GM21529 (cell line): ENCODE measurements at regions not wholly inside any gene's neighbourhood (a gene's known extent, or its start where the extent isn't known, plus 50 kb on each side); places are given as distances from the start of the nearest gene placed in this dataset.

ENCODE experiments used
- ATAC-seq: cut with Tn5 transposase; IDR thresholded peaks from one replicate; pipeline ENCODE4 v1.9.1; 2021; ENCODE audit not compliant: unreplicated experiment

DNA sequence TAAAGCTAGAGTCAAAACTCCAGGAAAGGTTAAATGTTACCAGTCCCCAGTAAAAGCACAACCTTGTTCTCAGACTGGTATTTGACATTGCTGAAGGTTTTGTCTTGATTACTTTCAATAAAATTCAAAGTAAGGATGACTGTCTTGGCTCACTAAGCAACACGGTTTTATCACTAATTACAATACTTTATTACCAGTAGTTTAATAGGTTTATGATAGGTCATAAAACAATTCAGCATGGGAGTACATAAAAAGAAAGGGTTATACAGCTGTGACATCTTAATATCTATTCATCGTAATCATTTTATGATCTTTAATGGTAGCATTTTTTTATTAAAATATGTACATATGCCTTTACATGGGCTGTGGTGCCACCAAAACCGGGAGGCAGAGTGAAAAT, 370.7 kb upstream of the IRX2 start:
- ATAC-seq: no peak

DNA sequence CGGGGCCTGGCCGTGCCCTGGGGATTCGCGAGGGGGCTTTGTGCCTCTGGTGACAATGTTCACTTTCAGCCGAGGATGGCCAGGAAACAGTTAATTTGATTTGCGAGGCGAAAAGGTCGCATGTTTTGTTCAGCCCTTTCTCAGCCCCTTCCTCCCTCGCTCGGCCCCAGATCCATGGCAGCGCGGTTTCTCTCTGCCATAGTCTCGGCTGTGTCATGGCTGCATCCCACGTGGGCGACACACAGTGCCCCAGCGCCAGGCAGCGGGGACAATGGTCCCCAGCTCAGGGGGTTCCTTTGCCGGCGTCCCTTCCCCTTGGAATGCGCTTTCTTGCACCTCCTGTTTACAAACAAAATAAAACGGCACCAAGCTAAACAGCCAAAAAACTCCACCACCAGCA, 370.3 kb upstream of the IRX2 start:
- ATAC-seq: no peak

DNA sequence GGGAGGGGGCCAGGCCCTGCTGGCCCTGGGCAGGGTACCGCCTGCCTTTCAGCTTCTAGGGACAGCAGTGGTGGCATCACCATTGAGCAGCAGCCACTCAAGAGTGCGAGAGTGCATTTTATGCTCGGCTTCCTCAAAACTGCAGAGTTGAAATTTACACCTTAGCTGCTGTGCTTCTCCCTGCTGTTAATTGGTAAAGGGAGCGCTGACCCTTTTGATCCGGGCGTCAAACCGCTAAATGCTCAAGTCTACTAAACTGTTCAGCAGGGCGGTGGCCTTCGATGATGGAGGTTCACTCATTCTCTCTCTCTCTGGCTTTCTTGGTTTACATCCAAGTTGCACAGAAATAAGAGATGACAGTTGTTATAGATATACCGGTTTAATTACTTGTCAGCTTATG, 368.6 kb upstream of the IRX2 start:
- ATAC-seq: no peak

- no peak for ATAC-seq
Measured at GRCh38 chr5:3119435-3119834, 368.0 kb upstream of the IRX2 start.

DNA sequence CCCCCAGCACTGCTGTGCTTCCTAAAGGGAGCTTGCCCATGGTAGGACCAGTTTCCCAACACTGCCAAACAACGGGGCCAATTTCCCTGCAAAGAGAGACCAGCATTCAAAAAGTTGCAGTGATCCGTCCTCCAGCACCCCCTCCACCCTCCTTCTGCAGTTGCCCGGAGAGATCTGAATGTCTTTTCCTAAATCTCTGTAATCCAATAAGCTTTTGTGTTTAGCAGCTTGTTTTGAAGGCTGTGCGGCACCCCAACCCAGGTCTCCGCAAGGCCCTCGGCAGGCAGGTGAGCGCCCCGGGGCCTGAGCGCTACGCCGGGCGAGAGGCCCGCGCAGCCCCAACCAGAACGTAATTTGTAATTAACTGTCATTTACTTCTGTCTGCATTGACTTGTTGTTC, 366.9 kb upstream of the IRX2 start:
- ATAC-seq: no peak

GRCh38 chr5:3116366-3116765, 364.9 kb upstream of the IRX2 start:
- ATAC-seq: no peak

DNA sequence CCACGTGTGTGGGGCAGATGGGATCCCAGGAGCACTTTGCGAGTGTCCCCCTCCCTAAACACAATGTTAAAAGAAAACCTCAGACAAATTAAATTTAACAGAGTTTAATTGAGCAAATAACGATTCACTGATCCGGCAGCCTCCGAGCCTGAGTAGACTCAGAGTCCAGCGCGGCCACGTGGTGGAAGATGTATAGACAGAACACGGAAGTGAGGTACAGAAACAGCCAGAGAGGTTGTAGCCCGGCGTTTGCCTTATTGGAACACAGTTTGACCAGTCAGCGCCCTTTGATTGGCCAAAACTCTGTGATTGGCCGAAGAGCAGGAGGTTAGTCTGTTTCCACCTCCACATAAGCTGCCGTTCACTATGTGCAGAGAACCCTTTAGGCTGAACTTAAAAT, 363.0 kb upstream of the IRX2 start:
- no peak for ATAC-seq

- no peak for ATAC-seq
Measured at GRCh38 chr5:3110371-3110770, 358.9 kb upstream of the IRX2 start.

DNA sequence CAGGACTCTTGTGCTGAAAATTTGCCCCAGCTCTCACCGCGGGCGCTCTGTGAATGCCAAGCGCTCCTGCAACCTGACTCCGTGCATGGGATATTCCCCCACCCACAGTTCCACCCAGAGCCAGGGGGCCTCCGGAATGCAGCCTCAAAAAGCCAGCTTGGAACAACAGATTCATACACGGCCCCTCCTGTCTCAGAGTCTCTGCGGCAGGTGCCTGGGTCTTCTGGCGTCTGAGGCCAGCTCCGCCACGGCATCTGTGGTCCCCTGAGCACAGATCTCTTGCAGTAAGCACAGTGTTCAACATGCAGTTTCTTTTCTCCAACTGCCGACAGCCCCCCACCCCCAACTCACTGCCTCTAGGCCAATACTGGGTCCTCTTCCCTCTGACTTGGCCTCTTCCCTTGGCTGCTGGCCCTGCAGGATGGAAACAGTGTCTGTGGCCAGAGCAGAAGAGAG, 355.7 kb upstream of the IRX2 start:
- no peak for ATAC-seq

- no peak for ATAC-seq
Measured at GRCh38 chr5:3105581-3105980, 354.1 kb upstream of the IRX2 start.

GRCh38 chr5:3105172-3105571, 353.7 kb upstream of the IRX2 start:
- ATAC-seq: no peak

DNA sequence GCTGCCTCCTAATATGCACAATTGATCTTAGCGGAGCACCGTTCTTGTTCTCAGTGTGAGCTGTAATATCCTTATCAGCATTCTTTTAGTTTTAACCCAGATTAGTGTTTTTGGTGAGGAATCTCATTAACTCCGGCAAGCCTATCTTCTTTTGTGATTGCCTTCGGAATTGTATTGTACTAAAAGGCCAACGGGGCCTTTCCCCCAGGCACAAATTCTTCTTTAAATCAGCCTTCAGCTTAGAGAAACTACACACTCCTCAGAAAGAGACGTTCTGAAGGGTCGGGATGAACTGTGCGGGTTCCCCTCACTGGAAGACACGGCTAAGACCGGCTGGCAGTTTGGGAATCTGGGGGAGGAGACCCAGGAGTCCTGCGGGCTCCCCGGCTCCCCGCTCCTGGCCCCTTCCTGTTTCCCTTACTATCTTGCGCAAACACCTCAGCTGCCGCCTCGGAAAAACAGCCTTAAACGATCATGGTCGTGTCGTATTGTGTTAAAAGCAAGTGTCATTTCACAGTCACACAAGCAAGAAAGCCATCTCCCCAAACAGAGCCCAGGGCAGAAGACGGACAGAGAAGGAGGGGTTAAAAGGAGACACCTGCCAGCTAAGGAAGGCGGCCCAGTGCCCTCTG, 353.1 kb upstream of the IRX2 start:
- ATAC-seq: no peak

GRCh38 chr5:3103262-3103811, 351.9 kb upstream of the IRX2 start:
- ATAC-seq: no peak

DNA sequence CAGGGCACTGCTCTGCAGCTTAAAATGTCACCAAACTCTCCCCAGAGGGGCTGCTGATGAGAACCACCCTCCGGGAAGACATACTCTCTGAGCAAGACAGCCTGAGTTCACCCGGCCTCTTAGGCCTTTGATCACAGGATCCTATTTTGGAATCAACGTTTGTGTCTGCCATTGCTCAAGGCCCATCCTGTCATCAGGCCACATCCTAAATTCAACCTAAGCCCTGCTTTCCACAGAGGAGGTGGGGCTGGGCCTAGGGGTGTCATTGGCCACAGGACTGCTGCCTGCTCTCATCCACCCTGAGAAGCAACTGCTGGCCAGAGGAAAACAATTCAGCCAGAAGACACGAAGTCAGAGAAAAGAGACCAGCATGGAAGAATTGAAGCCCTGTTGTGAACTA, 351.1 kb upstream of the IRX2 start:
- ATAC-seq: no peak

- no peak for ATAC-seq
Measured at GRCh38 chr5:3101561-3101960, 350.1 kb upstream of the IRX2 start.

DNA sequence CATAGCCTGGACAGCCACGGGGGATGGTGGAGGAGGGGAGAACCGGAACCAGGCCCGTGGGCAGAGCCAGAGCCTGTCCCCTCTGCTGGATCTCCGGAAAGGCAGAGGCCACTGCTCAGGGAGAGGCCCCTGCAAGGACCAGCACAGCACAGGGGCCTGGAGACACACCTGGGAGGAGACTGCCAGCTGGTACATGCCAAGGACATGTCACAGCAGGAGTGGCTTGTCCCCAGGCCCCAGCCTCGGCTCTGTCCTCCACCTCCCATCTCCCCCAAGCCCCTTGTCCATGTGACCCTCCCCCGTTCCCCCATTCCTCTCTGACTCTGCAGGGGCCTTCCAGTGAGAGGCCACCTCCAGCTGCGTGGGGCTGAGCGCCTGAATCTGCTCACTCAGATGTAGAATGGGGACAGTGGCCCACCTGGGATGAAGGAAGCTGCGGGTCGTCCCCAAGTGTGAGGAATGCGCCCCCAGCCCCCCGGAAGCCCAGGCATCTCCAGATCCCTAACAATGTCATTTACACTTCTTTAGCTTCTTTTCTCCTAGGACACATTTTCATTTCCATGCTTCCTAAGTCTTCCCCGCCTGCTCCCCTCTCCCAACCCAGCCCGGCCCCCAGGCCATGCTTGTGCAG, 349.6 kb upstream of the IRX2 start:
- no peak for ATAC-seq

DNA sequence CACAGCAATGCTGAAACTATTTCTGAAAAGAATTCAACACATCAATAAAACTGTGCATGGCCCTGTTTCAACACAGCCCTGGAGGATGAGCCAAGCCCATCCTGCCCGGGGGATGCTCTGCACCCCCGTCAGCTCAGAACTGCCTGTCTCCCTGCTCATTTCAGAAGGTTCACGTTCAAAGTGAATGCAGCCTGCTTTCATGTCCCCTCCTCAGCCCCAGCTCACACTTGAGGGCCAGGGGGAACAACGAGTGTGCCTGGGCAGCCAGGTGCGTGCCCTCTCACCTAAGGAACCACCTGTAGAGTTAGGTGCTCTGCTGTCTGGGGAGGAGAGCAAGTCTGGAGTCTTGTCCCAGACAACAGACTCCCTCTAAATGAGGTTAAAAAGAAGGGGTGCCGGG, 348.5 kb upstream of the IRX2 start:
- ATAC-seq: no peak

- no peak for ATAC-seq
Measured at GRCh38 chr5:3099526-3099925, 348.0 kb upstream of the IRX2 start.

GRCh38 chr5:3098821-3099220, 347.3 kb upstream of the IRX2 start:
- no peak for ATAC-seq

- no peak for ATAC-seq
Measured at GRCh38 chr5:3092664-3093063, 341.2 kb upstream of the IRX2 start.

DNA sequence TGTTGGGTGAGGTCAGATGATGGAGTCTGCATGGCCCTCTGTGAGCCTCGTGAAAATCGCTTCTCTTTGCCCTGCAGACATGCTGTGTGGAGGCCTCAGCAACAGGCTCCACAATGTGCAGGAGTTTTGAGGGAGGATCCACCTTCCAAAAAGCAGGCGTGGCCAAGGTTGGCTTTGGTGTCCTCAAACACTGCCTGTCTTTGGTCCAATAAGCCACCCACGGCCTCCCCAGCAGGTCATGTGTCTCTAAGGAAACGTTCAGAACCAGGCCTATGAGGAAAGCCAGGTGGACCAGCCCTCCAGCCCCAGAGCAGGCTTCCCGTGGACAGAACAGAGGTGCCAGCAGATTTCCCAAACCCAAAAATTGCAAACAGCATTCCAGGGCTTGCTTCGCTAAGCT, 340.7 kb upstream of the IRX2 start:
- ATAC-seq: no peak

- no peak for ATAC-seq
Measured at GRCh38 chr5:3091040-3091774, 339.7 kb upstream of the IRX2 start.
